Mesodermal cell (in vitro differentiated cells): ENCODE measurements at regions not wholly inside any gene's neighbourhood (a gene's known extent, or its start where the extent isn't known, plus 50 kb on each side); places are given as distances from the start of the nearest gene placed in this dataset.

Experiments used
- H3K27ac ChIP-seq: 2 replicates; pipeline ENCODE4 v1.7.0; 2013; ENCODE audit warnings: mild to moderate bottlenecking, low read depth, low read length, moderate library complexity; ENCODE audit not compliant: severe bottlenecking
- H3K36me3 ChIP-seq: 2 replicates; pipeline ENCODE4 v1.7.1; 2013; ENCODE audit warnings: mild to moderate bottlenecking, low read length, moderate library complexity; ENCODE audit not compliant: control insufficient read depth, insufficient read depth
- H3K4me1 ChIP-seq: one replicate; pipeline ENCODE4 v1.7.1; 2013; ENCODE audit warnings: mild to moderate bottlenecking, low read length; ENCODE audit not compliant: insufficient read depth, control insufficient read depth, poor library complexity, severe bottlenecking
- H3K4me3 ChIP-seq: 2 replicates; pipeline ENCODE4 v1.7.0; 2013; ENCODE audit warnings: low read length, control low read depth, mild to moderate bottlenecking; ENCODE audit not compliant: insufficient read depth, poor library complexity, severe bottlenecking; ENCODE audit errors: extremely low read depth
- H3K9me3 ChIP-seq: 2 replicates; pipeline ENCODE4 v1.7.1; 2013; ENCODE audit warnings: mild to moderate bottlenecking, low read length, moderate library complexity; ENCODE audit not compliant: control insufficient read depth
- WGBS, 2 experiments: methylation state at CpG; one replicate each; pipeline ENCODE4 v1.1.5; 2013; ENCODE audit warnings: missing lambda C conversion rate in 2 of 2; ENCODE audit not compliant: insufficient coverage in 2 of 2; 5-methylcytosine and 5-hydroxymethylcytosine counted together

DNA sequence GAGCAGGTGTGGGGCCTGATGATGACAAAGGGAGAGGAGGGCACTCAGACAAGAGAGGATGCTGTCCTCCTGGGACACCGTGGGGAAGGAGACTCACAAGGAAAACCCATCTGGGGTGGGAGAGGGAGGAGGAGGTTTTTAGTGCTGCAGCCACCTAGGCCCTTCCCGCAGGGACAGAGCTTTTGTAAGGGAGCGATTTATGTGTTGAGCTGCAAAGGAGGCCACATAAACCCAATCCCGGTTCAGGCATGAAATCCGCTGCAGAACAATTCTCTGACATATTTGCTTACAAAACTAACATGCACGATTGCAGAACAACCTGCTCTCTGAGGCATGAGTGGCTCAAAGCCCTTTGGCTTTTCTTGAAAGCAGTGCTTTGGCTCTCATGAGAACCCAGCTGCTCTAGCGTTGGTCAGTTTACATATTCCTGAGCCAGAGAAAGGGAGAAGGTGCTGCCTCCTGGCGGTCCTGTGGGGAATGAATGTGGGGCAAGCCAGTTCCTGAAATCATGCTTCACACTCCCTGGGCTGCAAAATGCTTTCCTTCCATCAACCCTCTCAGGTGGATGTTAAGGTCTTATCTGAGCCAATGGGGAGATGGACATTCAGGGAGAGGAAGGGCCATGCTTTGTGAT is 122.4 kb upstream of the NLRP1 start:
- no peaks in the 10 kb centered on the region for H3K36me3 ChIP-seq
- H3K4me3 ChIP-seq: no peak overlapping the region
- no peaks in the 10 kb centered on the region for H3K4me1 ChIP-seq
- 44 to 56% methylated on average over 6 to 8 of the region's 8 CpGs for WGBS, 2 experiments
- H3K9me3 ChIP-seq: peaks cover 8% of the 10 kb centered on the region
- H3K27ac ChIP-seq: no peak overlapping the region

DNA sequence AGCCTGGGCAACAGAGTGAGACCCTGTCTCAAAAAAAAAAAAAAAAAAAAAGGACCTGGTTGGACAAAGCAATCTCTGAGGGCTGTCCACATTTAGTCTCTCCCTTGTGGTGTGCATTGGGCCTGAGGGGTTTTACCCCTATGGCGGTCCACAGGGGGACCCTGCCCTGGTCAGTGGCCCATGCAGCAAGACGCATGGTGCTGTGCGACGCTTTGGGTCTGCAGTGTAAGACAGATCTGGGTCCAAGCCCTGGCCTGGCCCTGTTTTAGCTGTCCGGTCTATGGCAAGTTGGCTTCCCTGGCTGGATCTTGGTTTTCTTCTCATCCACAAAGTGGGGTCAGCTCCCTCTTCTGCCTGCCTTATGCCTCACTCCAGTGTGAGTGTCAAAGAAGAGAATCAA is 123.2 kb upstream of the NLRP1 start:
- H3K27ac ChIP-seq: no peak overlapping the region
- peaks cover 8% of the 10 kb centered on the region for H3K9me3 ChIP-seq
- WGBS, 2 experiments: 94 to 98% methylated on average over 5 of the region's 5 CpGs
- H3K36me3 ChIP-seq: no peaks in the 10 kb centered on the region
- H3K4me3 ChIP-seq: no peak overlapping the region
- no peaks in the 10 kb centered on the region for H3K4me1 ChIP-seq

DNA sequence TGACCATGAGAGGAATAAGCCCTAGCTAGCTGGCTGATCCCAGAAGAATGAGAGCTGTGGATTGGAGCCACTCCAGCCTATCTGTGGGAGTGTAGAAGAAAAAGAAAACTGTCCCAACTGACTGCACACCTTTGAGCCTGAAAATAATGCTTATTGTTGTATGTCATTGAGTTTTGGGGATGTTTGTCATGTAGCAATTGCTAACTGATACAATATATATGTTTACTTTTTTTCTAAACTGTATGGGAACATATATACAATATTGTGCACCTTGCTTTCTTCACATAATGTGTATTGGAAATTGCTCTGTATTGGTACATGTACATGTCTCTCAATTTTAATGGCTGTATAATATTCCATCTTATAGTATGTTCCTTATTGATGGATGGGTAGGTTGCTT is 124.0 kb upstream of the NLRP1 start:
- Histone ChIP-seq H3K4me3 (no peak overlapping the region), H3K4me1 (no peaks in the 10 kb centered on the region), H3K27ac (no peak overlapping the region), H3K36me3 (no peaks in the 10 kb centered on the region), H3K9me3 (peaks cover 8% of the 10 kb centered on the region)

DNA sequence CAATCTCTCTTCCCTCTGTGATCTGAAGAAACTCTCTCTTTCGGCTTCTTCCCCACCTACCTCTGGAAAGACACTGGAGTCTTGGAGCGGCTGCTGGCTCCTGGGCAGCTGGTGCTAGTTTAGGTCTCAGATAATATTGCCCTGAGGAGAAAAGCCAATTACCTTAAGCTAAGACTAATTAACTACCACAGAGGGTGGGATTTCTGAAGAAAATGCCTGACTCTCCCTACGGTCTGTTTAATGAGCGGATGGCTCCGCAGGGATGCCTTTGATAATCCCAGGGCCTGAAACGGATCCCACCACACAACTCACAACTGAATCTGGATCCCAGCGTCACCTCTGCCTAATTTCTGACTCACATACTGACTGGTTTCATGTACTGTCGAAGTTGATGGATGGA is 127.0 kb upstream of the NLRP1 start:
- 67% methylated on average over 4 of the region's 8 CpGs; no CpG with 5 or more reads in 1 of the 2 experiments for WGBS, 2 experiments
- no peaks in the 10 kb centered on the region for H3K36me3 ChIP-seq
- no peak overlapping the region for H3K4me3 ChIP-seq
- H3K4me1 ChIP-seq: no peaks in the 10 kb centered on the region
- no peak overlapping the region for H3K27ac ChIP-seq
- peaks cover 8% of the 10 kb centered on the region for H3K9me3 ChIP-seq

DNA sequence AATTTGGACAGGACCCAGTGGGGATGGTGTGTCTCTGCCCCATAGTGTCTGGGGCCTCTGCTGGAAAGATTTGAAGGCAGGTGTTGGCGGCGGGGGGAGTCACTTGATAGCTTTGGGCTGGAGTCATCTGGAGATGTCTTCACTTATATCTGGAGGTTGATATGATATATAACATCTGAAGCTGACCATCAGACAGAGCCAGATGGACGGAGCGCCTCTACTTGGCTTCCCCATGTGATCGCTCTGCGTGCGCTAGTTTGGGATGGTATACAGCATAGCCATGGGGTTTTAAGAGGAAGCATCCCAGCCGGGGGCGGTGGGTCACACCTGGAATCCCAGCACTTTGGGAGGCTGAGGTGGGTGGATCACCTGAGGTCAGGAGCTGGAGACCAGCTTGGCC is 130.7 kb upstream of the NLRP1 start:
- no peak overlapping the region for H3K27ac ChIP-seq
- H3K4me1 ChIP-seq: peaks cover 2% of the 10 kb centered on the region
- 93 to 98% methylated on average over 7 to 9 of the region's 9 CpGs for WGBS, 2 experiments
- H3K36me3 ChIP-seq: no peaks in the 10 kb centered on the region
- H3K9me3 ChIP-seq: peaks cover under 1% of the 10 kb centered on the region
- H3K4me3 ChIP-seq: no peak overlapping the region

DNA sequence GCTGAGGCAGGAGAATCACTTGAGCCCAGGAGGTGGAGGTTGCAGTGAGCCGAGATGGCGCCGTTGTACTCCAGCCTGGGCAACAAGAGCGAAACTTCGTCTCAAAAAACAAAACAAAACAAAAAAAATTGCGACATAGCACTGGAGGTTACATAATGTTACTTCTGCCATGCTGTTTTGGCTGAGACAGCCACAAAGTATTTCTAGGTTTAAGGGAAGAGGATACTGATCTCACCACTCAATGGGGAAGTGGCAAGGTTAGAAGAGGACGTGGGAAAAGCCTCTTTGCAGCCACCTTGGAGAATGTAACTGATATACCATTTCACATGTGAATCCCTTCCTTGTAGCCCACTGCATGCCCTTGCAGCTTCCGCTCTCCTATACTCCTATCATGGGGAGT is 131.2 kb upstream of the NLRP1 start:
- no peak overlapping the region for H3K27ac ChIP-seq

DNA sequence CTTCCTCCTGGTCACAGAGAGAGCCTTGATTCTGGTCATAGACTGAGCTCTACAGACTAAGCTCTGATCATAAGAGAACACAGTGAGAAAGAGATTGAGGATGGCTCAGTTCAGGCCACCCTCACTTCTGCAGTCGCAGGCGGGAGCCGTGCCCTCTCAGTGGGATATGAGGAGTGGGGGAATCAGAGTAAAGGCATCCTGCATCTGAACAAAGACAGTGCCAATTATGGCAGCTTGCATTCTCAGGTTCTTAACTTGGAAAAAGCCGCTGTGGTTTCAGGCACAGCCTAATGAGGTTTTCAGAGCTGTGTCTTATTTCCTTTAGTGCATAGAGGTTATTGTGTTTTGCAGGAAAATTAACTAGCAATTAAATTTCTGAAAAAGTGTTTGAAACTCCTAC is 134.4 kb upstream of the NLRP1 start:
- H3K9me3 ChIP-seq: no peaks in the 10 kb centered on the region

More for the DNA sequence above, 131.2 kb upstream of the NLRP1 start:
- H3K4me3 ChIP-seq: no peak overlapping the region
- H3K36me3 ChIP-seq: no peaks in the 10 kb centered on the region
- H3K4me1 ChIP-seq: peaks cover 3% of the 10 kb centered on the region
- 94 to 96% methylated on average over 3 to 5 of the region's 8 CpGs for WGBS, 2 experiments
- H3K9me3 ChIP-seq: no peaks in the 10 kb centered on the region

DNA sequence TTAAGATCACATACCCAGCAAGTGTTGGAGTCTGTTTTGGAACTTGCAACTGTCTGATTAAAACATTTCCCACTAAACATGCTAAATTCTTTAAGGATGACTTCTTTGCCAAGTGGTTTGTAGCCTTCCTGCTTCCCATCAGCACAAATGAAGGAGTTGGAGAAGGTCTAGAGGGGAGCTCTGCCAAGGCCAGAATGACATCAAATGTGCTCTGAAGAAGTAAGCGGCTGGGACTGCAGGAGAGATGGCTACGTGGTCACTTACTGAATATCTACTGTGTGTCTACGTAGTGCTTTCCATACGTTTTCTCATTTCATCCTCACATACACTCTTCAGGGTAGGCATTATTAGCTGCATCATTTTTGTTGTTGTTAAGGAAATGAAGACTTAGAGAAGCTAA is 135.7 kb upstream of the NLRP1 start:
- H3K4me1 ChIP-seq: peaks cover 3% of the 10 kb centered on the region
- H3K9me3 ChIP-seq: no peaks in the 10 kb centered on the region
- WGBS, 2 experiments: 100% methylated on average over 1 of the region's 4 CpGs
- H3K4me3 ChIP-seq: no peak overlapping the region
- no peaks in the 10 kb centered on the region for H3K36me3 ChIP-seq
- no peak overlapping the region for H3K27ac ChIP-seq

More for the DNA sequence above, 134.4 kb upstream of the NLRP1 start:
- no peaks in the 10 kb centered on the region for H3K36me3 ChIP-seq
- peaks cover 3% of the 10 kb centered on the region for H3K4me1 ChIP-seq
- WGBS, 2 experiments: 58 to 62% methylated on average over 4 of the region's 4 CpGs
- H3K27ac ChIP-seq: no peak overlapping the region
- H3K4me3 ChIP-seq: no peak overlapping the region

DNA sequence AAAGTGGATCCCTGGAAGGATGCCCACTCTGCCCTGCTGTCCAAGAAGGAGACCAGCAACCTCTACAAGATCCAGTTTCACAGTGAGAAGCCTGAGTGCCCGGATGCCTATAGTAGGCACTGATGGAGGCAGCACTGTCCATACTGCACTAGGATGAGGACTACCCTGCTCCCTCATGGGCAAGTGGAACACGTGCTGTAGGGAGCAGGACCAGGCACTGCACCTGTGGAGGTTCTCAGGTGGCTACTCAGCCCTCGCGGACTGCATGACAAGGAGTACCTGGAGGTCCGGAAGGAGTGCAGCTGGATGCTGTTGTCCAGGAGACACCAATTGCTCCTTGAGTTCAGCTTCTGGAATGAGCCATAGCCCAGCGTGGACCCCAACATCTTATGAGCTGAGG is 146.1 kb upstream of the NLRP1 start:
- Histone ChIP-seq H3K36me3 (no peaks in the 10 kb centered on the region), H3K27ac (no peak overlapping the region), H3K4me3 (no peak overlapping the region), H3K4me1 (no peaks in the 10 kb centered on the region), H3K9me3 (no peaks in the 10 kb centered on the region)
- 83 to 85% methylated on average over 5 to 6 of the region's 6 CpGs for WGBS, 2 experiments

DNA sequence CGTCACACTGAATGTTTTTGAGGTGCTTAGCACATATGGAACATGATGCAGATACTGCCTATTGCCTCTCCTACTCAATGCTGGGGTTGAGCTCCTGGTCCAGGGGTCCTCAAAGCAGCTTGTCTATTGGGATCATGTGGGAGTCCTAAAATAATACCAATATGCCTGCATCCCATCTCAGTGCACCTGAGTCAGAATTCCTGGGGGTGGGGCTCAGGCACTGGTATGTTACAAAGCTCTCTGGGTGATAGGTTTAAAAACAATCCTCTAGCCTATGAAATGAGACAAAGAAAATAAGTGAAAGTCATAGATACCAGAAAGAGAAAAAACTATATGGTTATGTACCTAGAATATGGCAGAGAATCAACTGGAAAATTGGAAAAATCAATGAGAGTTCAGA is 156.6 kb upstream of the NLRP1 start:
- H3K36me3 ChIP-seq: no peaks in the 10 kb centered on the region
- H3K4me1 ChIP-seq: no peaks in the 10 kb centered on the region
- 40 to 71% methylated on average over 1 of the region's 1 CpG for WGBS, 2 experiments
- H3K9me3 ChIP-seq: no peaks in the 10 kb centered on the region
- no peak overlapping the region for H3K27ac ChIP-seq
- H3K4me3 ChIP-seq: no peak overlapping the region

DNA sequence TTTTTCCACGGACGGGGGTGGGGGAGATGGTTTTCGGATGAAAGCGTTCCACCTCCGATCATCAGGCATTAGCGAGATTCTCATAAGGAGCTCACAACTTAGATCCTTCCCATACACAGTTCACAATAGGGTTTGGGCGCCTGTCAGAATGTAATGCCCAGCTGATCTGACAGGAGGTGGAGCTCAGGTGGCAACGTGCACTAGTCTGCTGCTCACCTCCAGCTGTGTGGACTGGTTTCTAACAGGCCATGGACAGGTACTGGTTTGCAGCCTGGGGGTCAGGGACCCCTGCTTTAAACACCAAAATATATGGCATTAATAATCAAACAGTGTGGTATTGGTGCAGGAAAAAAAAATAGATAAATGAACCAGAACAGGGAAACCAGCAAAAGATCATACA is 157.5 kb upstream of the NLRP1 start:
- Histone ChIP-seq H3K36me3 (no peaks in the 10 kb centered on the region), H3K9me3 (no peaks in the 10 kb centered on the region), H3K4me1 (no peaks in the 10 kb centered on the region), H3K27ac (no peak overlapping the region), H3K4me3 (no peak overlapping the region)
- WGBS, 2 experiments: 84 to 100% methylated on average over 2 to 7 of the region's 8 CpGs
